ENCODE measurements at regions not wholly inside any gene's neighbourhood (a gene's known extent, or its start where the extent isn't known, plus 50 kb on each side); places are given as distances from the start of the nearest gene placed in this dataset.

GRCh38 chr17:15169676-15170075 is 95.5 kb downstream of the PMP22 start:
- WGBS, 2 experiments (ENCODE audit: extremely low coverage in 1 of 2, insufficient coverage in 1 of 2, insufficient read length in 1 of 2, insufficient replicate concordance in 2 of 2, low coverage in 1 of 2, low lambda C conversion rate in 2 of 2, missing lambda C conversion rate in 1 of 2): 96% methylated on average over 2 of the region's 2 CpGs; no CpG with 5 or more reads in 1 of the 2 experiments
- H3K4me2 ChIP-seq (ENCODE audit: insufficient read depth in 1 of 2, low read depth in 2 of 2, low read length in 2 of 2): no peak overlapping the region
- FAIRE-seq: no peak
- no peak for TF ChIP-seq KDM1A (IDR thresholded peaks at IDR 0.05; ENCODE audit: borderline replicate concordance, low read length)
- TF ChIP-seq USF2 (IDR thresholded peaks at IDR 0.05; ENCODE audit: low read length): no peak
- no peak for TF ChIP-seq SRF (IDR thresholded peaks at IDR 0.05; ENCODE audit: low read depth, low read length)
- TF ChIP-seq SP1 (IDR thresholded peaks at IDR 0.05; ENCODE audit: low read depth, low read length): no peak
- no peak for TF ChIP-seq FOSL1 (IDR thresholded peaks at IDR 0.05; ENCODE audit: insufficient read depth, low read depth, low read length)
- no peak for TF ChIP-seq GTF2F1 (IDR thresholded peaks at IDR 0.05; ENCODE audit: borderline replicate concordance, low read depth, low read length)
- no peak for TF ChIP-seq CHD2 (IDR thresholded peaks at IDR 0.05; ENCODE audit: low read length)
- no peak for TF ChIP-seq TCF12 (IDR thresholded peaks at IDR 0.05; ENCODE audit: low read depth, low read length)
- TF ChIP-seq GABPA (IDR thresholded peaks at IDR 0.05; ENCODE audit: borderline replicate concordance, insufficient read depth, low read length): no peak
- TF ChIP-seq RBBP5 (IDR thresholded peaks at IDR 0.05; ENCODE audit: borderline replicate concordance, low read depth, low read length): no peak
- TF ChIP-seq RAD21 (IDR thresholded peaks at IDR 0.05 in 1 of 2, conservative IDR thresholded peaks at IDR 0.05 in 1 of 2; ENCODE audit: low read depth in 2 of 2, low read length in 2 of 2): no peak
- TF ChIP-seq MAFK (IDR thresholded peaks at IDR 0.05; ENCODE audit: low read depth, low read length): no peak
- no peak for TF ChIP-seq CEBPB (IDR thresholded peaks at IDR 0.05; ENCODE audit: low read depth, low read length)
- no peak for TF ChIP-seq NRF1 (IDR thresholded peaks at IDR 0.05; ENCODE audit: low read depth, low read length)

More at GRCh38 chr17:15169676-15170075, 95.5 kb downstream of the PMP22 start:
- Histone ChIP-seq H4K91ac (replicated peaks; ENCODE audit: insufficient read length, low read length) (no peak overlapping the region), H3K4ac (replicated peaks; ENCODE audit: insufficient read length, low read depth, low read length) (no peak overlapping the region), H4K20me1 (replicated peaks in 1 of 2; ENCODE audit: control insufficient read depth in 1 of 2, insufficient read depth in 2 of 2, low read length in 2 of 2) (no peaks in the 10 kb centered on the region), H4K8ac (ENCODE audit: extremely low read depth, insufficient read depth, low read length) (no peak overlapping the region), H2BK120ac (replicated peaks; ENCODE audit: low read depth, low read length) (no peak overlapping the region), H4K5ac (ENCODE audit: insufficient read length, low read depth, low read length) (no peak overlapping the region), H3K4me3 (ENCODE audit: extremely low read depth in 1 of 4, insufficient read depth in 2 of 4, low read depth in 3 of 4, low read length in 4 of 4) (no peak overlapping the region), H3K18ac (ENCODE audit: extremely low read depth, low read length) (no peak overlapping the region), H3K9me3 (ENCODE audit: insufficient read depth in 2 of 2, low read depth in 1 of 2, low read length in 1 of 2) (no peaks in the 10 kb centered on the region; a peak in 1 of 4 replicates), H3K9ac (replicated peaks in 1 of 4; ENCODE audit: extremely low read depth in 1 of 4, low read depth in 3 of 4, low read length in 3 of 4) (no peak overlapping the region), H2BK5ac (ENCODE audit: low read depth, low read length) (no peak overlapping the region), H3K14ac (ENCODE audit: insufficient read length) (no peak overlapping the region), H2AFZ (ENCODE audit: low read length) (no peak overlapping the region), H3K36me3 (ENCODE audit: control insufficient read depth in 2 of 4, insufficient read depth in 4 of 4, low read length in 3 of 4) (no peaks in the 10 kb centered on the region), H3K27me3 (replicated peaks in 1 of 4; ENCODE audit: control insufficient read depth in 3 of 4, extremely low read depth in 1 of 4, insufficient read depth in 3 of 4, low read length in 3 of 4) (no peaks in the 10 kb centered on the region), H3K27ac (ENCODE audit: low read depth, low read length) (no peak overlapping the region), H3K23me2 (ENCODE audit: low read depth, low read length) (no peaks in the 10 kb centered on the region), H2BK12ac (ENCODE audit: low read depth, low read length) (no peak overlapping the region), H3K23ac (ENCODE audit: insufficient read length) (no peak overlapping the region), H3K4me1 (replicated peaks in 1 of 4; ENCODE audit: control insufficient read depth in 3 of 4, insufficient read depth in 4 of 4, low read length in 3 of 4) (0 out of 7 replicates have a peak, but pooled peaks cover 0 to 3% (median 0%) of the 10 kb centered on the region in 4 experiments), H2BK20ac (ENCODE audit: low read length) (no peak overlapping the region), H2AK5ac (ENCODE audit: low read depth, low read length) (no peak overlapping the region), H3K56ac (replicated peaks; ENCODE audit: insufficient read length, low read depth, low read length) (no peak overlapping the region), H3K79me1 (ENCODE audit: low read depth, low read length) (no peaks in the 10 kb centered on the region), H3K79me2 (ENCODE audit: control insufficient read depth in 1 of 2, insufficient read depth in 2 of 2, low read length in 2 of 2) (no peaks in the 10 kb centered on the region), H2BK15ac (ENCODE audit: low read length) (no peak overlapping the region)
- CTCF ChIA-PET (ENCODE audit: partially characterized antibody): interaction anchor here (1.1 to 2.5 kb wide), 5 partner anchors 10 to 44 kb away, joined by 3 to 13 read pairs (median 3); no protein-coding TSS in a partner anchor
- POLR2A ChIA-PET (ENCODE audit: partially characterized antibody): no interaction called here
- no peak for DNase-seq (ENCODE audit: low read depth in 1 of 2, low spot score in 2 of 2)

Measured in H1 (cell line).